HEK293 (cell line): ENCODE measurements at regions not wholly inside any gene's neighbourhood (a gene's known extent, or its start where the extent isn't known, plus 50 kb on each side); places are given as distances from the start of the nearest gene placed in this dataset.

ENCODE experiments used
- CTCF ChIA-PET: fragments of 350-600 bp; formaldehyde crosslinking; extraction: SDS; loops from one replicate; lab custom pipeline; 2021; ENCODE audit warnings: antibody characterized with exemption; lab: Yijun Ruan, JAX
- POLR2A ChIA-PET: fragments of 300-600 bp; formaldehyde crosslinking; extraction: SDS; loops from one replicate; lab custom pipeline; 2020; ENCODE audit warnings: antibody characterized with exemption, inconsistent platforms; lab: Yijun Ruan, JAX
- H3K27ac ChIP-seq: fragments of 200-500 bp; sonication (Bioruptor generic); 2 replicates; pipeline ENCODE4 v1.5.1; 2014; ENCODE audit warnings: low read depth, low read length, control low read depth, inconsistent platforms; ENCODE audit errors: extremely low read depth
- H3K36me3 ChIP-seq, 2 experiments: fragments of 200-500 bp in 1 of 2; sonication (Bioruptor generic) in 1 of 2; 1 replicate in 1 of 2; 2 replicates in 1 of 2; pipeline ENCODE4 v1.5.1; 2014 to 2017; ENCODE audit warnings: inconsistent platforms in 2 of 2, low read length in 2 of 2; ENCODE audit not compliant: control insufficient read depth in 2 of 2, insufficient read depth in 1 of 2
- H3K4me1 ChIP-seq: fragments of 200-500 bp; sonication (Bioruptor generic); 2 replicates; pipeline ENCODE4 v1.5.1; 2014; ENCODE audit warnings: mild to moderate bottlenecking, low read length, inconsistent platforms; ENCODE audit not compliant: control insufficient read depth, insufficient read depth
- H3K4me3 ChIP-seq: 2 replicates; pipeline ENCODE4 v1.5.1; 2011; ENCODE audit warnings: low read depth, mild to moderate bottlenecking, control low read depth, low read length, moderate library complexity
- H3K9me3 ChIP-seq: fragments of 200-500 bp; sonication (Bioruptor generic); 2 replicates; pipeline ENCODE4 v1.5.1; 2014; ENCODE audit warnings: low read depth, low read length, inconsistent platforms; ENCODE audit not compliant: control insufficient read depth, insufficient read depth
- IKZF3 ChIP-seq: fragments of 450-650 bp; IDR thresholded peaks from 2 replicates; pipeline ENCODE4 v1.5.0; 2018; ENCODE audit warnings: missing biosample characterization, mild to moderate bottlenecking, missing genetic modification characterization, moderate library complexity
- KLF8 ChIP-seq: fragments of 450-650 bp; formaldehyde crosslinking; IDR thresholded peaks from 2 replicates; pipeline ENCODE4 v1.5.1; 2016; ENCODE audit warnings: missing biosample characterization, missing genetic modification characterization
- OVOL3 ChIP-seq: fragments of 450-650 bp; formaldehyde crosslinking; IDR thresholded peaks from 2 replicates; pipeline ENCODE4 v1.5.1; 2016; ENCODE audit warnings: missing biosample characterization, missing genetic modification characterization
- PRDM4 ChIP-seq: fragments of 450-650 bp; formaldehyde crosslinking; IDR thresholded peaks from 2 replicates; pipeline ENCODE4 v1.5.1; 2017; ENCODE audit warnings: missing biosample characterization, missing genetic modification characterization
- ZNF138 ChIP-seq: fragments of 450-650 bp; formaldehyde crosslinking; IDR thresholded peaks from 2 replicates; pipeline ENCODE4 v1.5.1; 2016; ENCODE audit warnings: missing biosample characterization, missing genetic modification characterization, borderline replicate concordance
- ZNF155 ChIP-seq: fragments of 450-650 bp; formaldehyde crosslinking; IDR thresholded peaks from 2 replicates; pipeline ENCODE4 v1.5.1; 2016; ENCODE audit warnings: missing biosample characterization, missing genetic modification characterization
- ZNF24 ChIP-seq: fragments of 450-650 bp; formaldehyde crosslinking; IDR thresholded peaks from 2 replicates; pipeline ENCODE4 v1.5.1; 2016; ENCODE audit warnings: missing biosample characterization, missing genetic modification characterization
- ZNF324 ChIP-seq: fragments of 450-650 bp; formaldehyde crosslinking; IDR thresholded peaks from 2 replicates; pipeline ENCODE4 v1.5.1; 2016; ENCODE audit warnings: missing biosample characterization, missing genetic modification characterization
- ZNF473 ChIP-seq: fragments of 450-650 bp; formaldehyde crosslinking; IDR thresholded peaks from 2 replicates; pipeline ENCODE4 v1.5.1; 2017; ENCODE audit warnings: missing biosample characterization, missing genetic modification characterization
- ZNF626 ChIP-seq: fragments of 450-650 bp; sonication (Bioruptor Pico); formaldehyde crosslinking; IDR thresholded peaks from 2 replicates; pipeline ENCODE4 v1.5.1; 2018; ENCODE audit warnings: missing biosample characterization, missing genetic modification characterization, inconsistent platforms
- ZNF707 ChIP-seq: fragments of 450-650 bp; formaldehyde crosslinking; IDR thresholded peaks from 2 replicates; pipeline ENCODE4 v1.5.1; 2016; ENCODE audit warnings: missing biosample characterization, missing genetic modification characterization
- ZNF785 ChIP-seq: fragments of 450-650 bp; formaldehyde crosslinking; IDR thresholded peaks from 2 replicates; pipeline ENCODE4 v1.5.1; 2016; ENCODE audit warnings: missing biosample characterization, missing genetic modification characterization
- ZXDB ChIP-seq: fragments of 450-650 bp; formaldehyde crosslinking; IDR thresholded peaks from 2 replicates; pipeline ENCODE4 v1.5.1; 2016; ENCODE audit warnings: missing biosample characterization, missing genetic modification characterization
- TF ChIP-seq, protein P1 (sequence below): fragments of 450-650 bp; formaldehyde crosslinking; IDR thresholded peaks from 2 replicates; pipeline ENCODE4 v1.5.1; 2016; ENCODE audit warnings: missing biosample characterization, missing genetic modification characterization
- TF ChIP-seq, protein P2 (sequence below): fragments of 450-650 bp; formaldehyde crosslinking; IDR thresholded peaks from 2 replicates; pipeline ENCODE4 v1.5.1; 2016; ENCODE audit warnings: missing biosample characterization, missing genetic modification characterization
- TF ChIP-seq, protein P3 (sequence below): fragments of 450-650 bp; formaldehyde crosslinking; IDR thresholded peaks from 2 replicates; pipeline ENCODE4 v1.5.1; 2017; ENCODE audit warnings: missing biosample characterization, missing genetic modification characterization
- TF ChIP-seq, protein P4 (sequence below): fragments of 450-650 bp; formaldehyde crosslinking; optimal IDR thresholded peaks from 2 replicates; pipeline ENCODE3; 2016; ENCODE audit warnings: missing biosample characterization, mild to moderate bottlenecking, missing genetic modification characterization
- TF ChIP-seq, protein P5 (sequence below): fragments of 450-650 bp; formaldehyde crosslinking; IDR thresholded peaks from 2 replicates; pipeline ENCODE4 v1.5.1; 2016; ENCODE audit warnings: missing biosample characterization, missing genetic modification characterization

DNA sequence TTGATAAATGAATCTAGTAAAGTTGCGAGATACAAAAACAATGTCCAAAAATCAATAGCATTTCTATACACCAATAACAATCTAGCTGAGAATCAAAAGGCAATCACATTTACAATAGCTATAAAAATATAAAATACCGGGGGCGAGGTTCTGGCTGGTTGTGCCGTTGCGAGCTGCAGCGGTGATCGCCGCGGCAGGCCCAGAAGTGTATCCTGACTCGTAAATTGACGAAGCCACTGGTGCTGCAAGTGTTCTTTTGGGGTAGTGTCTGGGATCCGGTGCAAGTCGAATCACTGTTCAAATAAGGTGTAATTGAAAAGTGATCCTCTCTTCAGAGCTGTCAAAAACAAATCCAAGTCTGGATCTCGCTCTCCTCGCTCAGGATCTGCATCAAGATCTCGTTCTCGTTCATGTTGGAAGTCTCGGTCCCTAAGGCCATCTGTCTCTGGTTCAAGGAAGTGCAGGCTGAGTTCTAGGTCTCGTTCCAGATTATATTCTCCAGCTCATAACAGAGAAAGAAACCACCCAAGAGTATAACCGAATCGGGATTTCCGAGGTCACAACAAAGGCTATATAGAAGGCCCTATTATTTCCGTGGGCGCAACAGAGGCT, 80.1 kb upstream of the STT3B start:
- H3K4me3 ChIP-seq: no peak overlapping the region
- ChIA-PET POLR2A (no interaction called here), CTCF (no interaction called here)
- H3K4me1 ChIP-seq: no peaks in the 10 kb centered on the region
- no peak overlapping the region for H3K27ac ChIP-seq
- TF ChIP-seq ZNF24 (tag by site-specific recombination) (no peak), ZNF138 (tag by site-specific recombination) (no peak), ZNF707 (tag by site-specific recombination) (no peak), IKZF3 (tag by site-specific recombination) (no peak), ZNF155 (tag by site-specific recombination) (no peak), ZNF626 (tag by site-specific recombination) (no peak), ZNF473 (tag by site-specific recombination) (no peak), PRDM4 (no peak), OVOL3 (tag by site-specific recombination) (no peak), ZXDB (tag by site-specific recombination) (no peak)
- TF ChIP-seq, protein P1, sequence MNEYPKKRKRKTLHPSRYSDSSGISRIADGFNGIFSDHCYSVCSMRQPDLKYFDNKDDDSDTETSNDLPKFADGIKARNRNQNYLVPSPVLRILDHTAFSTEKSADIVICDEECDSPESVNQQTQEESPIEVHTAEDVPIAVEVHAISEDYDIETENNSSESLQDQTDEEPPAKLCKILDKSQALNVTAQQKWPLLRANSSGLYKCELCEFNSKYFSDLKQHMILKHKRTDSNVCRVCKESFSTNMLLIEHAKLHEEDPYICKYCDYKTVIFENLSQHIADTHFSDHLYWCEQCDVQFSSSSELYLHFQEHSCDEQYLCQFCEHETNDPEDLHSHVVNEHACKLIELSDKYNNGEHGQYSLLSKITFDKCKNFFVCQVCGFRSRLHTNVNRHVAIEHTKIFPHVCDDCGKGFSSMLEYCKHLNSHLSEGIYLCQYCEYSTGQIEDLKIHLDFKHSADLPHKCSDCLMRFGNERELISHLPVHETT (tag by site-specific recombination): no peak
- TF ChIP-seq, protein P2, sequence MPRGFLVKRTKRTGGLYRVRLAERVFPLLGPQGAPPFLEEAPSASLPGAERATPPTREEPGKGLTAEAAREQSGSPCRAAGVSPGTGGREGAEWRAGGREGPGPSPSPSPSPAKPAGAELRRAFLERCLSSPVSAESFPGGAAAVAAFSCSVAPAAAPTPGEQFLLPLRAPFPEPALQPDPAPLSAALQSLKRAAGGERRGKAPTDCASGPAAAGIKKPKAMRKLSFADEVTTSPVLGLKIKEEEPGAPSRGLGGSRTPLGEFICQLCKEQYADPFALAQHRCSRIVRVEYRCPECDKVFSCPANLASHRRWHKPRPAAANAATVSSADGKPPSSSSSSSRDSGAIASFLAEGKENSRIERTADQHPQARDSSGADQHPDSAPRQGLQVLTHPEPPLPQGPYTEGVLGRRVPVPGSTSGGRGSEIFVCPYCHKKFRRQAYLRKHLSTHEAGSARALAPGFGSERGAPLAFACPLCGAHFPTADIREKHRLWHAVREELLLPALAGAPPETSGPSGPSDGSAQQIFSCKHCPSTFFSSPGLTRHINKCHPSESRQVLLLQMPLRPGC (tag by site-specific recombination): no peak
- TF ChIP-seq, protein P3, sequence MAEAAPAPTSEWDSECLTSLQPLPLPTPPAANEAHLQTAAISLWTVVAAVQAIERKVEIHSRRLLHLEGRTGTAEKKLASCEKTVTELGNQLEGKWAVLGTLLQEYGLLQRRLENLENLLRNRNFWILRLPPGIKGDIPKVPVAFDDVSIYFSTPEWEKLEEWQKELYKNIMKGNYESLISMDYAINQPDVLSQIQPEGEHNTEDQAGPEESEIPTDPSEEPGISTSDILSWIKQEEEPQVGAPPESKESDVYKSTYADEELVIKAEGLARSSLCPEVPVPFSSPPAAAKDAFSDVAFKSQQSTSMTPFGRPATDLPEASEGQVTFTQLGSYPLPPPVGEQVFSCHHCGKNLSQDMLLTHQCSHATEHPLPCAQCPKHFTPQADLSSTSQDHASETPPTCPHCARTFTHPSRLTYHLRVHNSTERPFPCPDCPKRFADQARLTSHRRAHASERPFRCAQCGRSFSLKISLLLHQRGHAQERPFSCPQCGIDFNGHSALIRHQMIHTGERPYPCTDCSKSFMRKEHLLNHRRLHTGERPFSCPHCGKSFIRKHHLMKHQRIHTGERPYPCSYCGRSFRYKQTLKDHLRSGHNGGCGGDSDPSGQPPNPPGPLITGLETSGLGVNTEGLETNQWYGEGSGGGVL (tag by site-specific recombination): no peak
- no peaks in the 10 kb centered on the region for H3K9me3 ChIP-seq
- H3K36me3 ChIP-seq: no peaks in the 10 kb centered on the region

DNA sequence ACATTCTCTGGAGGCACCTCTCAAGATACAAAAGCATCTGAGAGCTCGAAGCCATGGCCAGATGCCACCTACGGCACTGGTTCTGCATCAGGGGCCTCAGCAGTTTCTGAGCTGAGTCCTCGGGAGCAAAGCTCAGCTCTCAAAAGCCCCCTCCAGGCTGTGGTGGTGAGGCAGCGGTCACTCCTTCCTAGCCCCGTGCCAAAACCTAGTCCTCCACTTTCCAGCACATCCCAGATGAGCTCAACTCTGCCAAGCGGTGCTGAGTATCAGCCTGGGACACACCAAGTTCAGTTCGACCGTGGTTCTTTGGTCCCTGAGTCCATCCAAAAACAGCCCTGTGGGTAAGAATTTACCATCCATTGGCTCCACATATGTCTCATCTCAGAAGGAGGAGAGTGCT, 79.3 kb upstream of the STT3B start:
- no peaks in the 10 kb centered on the region for H3K9me3 ChIP-seq
- ChIA-PET CTCF (no interaction called here), POLR2A (no interaction called here)
- H3K27ac ChIP-seq: no peak overlapping the region
- H3K36me3 ChIP-seq: no peaks in the 10 kb centered on the region
- H3K4me3 ChIP-seq: no peak overlapping the region
- no peak for TF ChIP-seq ZNF324 (tag by site-specific recombination)
- TF ChIP-seq ZNF785 (tag by site-specific recombination): no peak
- TF ChIP-seq KLF8: no peak
- TF ChIP-seq, protein P4, sequence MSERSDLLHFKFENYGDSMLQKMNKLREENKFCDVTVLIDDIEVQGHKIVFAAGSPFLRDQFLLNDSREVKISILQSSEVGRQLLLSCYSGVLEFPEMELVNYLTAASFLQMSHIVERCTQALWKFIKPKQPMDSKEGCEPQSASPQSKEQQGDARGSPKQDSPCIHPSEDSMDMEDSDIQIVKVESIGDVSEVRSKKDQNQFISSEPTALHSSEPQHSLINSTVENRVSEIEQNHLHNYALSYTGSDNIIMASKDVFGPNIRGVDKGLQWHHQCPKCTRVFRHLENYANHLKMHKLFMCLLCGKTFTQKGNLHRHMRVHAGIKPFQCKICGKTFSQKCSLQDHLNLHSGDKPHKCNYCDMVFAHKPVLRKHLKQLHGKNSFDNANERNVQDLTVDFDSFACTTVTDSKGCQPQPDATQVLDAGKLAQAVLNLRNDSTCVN (tag by site-specific recombination): no peak
- TF ChIP-seq, protein P5, sequence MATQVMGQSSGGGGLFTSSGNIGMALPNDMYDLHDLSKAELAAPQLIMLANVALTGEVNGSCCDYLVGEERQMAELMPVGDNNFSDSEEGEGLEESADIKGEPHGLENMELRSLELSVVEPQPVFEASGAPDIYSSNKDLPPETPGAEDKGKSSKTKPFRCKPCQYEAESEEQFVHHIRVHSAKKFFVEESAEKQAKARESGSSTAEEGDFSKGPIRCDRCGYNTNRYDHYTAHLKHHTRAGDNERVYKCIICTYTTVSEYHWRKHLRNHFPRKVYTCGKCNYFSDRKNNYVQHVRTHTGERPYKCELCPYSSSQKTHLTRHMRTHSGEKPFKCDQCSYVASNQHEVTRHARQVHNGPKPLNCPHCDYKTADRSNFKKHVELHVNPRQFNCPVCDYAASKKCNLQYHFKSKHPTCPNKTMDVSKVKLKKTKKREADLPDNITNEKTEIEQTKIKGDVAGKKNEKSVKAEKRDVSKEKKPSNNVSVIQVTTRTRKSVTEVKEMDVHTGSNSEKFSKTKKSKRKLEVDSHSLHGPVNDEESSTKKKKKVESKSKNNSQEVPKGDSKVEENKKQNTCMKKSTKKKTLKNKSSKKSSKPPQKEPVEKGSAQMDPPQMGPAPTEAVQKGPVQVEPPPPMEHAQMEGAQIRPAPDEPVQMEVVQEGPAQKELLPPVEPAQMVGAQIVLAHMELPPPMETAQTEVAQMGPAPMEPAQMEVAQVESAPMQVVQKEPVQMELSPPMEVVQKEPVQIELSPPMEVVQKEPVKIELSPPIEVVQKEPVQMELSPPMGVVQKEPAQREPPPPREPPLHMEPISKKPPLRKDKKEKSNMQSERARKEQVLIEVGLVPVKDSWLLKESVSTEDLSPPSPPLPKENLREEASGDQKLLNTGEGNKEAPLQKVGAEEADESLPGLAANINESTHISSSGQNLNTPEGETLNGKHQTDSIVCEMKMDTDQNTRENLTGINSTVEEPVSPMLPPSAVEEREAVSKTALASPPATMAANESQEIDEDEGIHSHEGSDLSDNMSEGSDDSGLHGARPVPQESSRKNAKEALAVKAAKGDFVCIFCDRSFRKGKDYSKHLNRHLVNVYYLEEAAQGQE (tag by site-specific recombination): no peak
- no peaks in the 10 kb centered on the region for H3K4me1 ChIP-seq
